Adrenal gland (tissue), 9 donors: ENCODE measurements at regions not wholly inside any gene's neighbourhood (a gene's known extent, or its start where the extent isn't known, plus 50 kb on each side); places are given as distances from the start of the nearest gene placed in this dataset.

Experiments used
- DNase-seq, 7 donors: peaks; one replicate each; pipeline ENCODE4 v3.0.0-alpha.2; 2019 to 2020
- H3K27ac ChIP-seq, 5 donors: fragments of 200-600 bp; sonication (generic) in 4 of 5; 1 replicate in 3 of 5; 2 replicates in 2 of 5; pipeline versions ENCODE4 v1.5.1 to v1.8.0; 2016 to 2020; ENCODE audit warnings: mild to moderate bottlenecking in 1 of 5
- H3K27me3 ChIP-seq: fragments of 200-600 bp; 2 replicates; pipeline ENCODE4 v1.8.0; 2021
- H3K36me3 ChIP-seq, 2 donors: fragments of 200-600 bp; replicated peaks in 1 of 2; 1 replicate in 1 of 2; 2 replicates in 1 of 2; pipeline versions ENCODE4 v1.5.1 to v1.8.0; 2018 to 2022
- H3K4me1 ChIP-seq, 2 donors: fragments of 200-600 bp; replicated peaks in 1 of 2; 1 replicate in 1 of 2; 2 replicates in 1 of 2; pipeline versions ENCODE4 v1.5.1 to v1.8.0; 2018 to 2021
- H3K4me3 ChIP-seq, 4 donors: fragments of 200-600 bp; sonication (generic) in 3 of 4; one replicate each; pipeline ENCODE4 v1.5.1; 2016 to 2018
- H3K9me3 ChIP-seq, 3 donors: fragments of 200-600 bp; sonication (generic) in 1 of 3; replicated peaks in 1 of 3; 1 replicate in 2 of 3; 2 replicates in 1 of 3; pipeline versions ENCODE4 v1.5.1 to v1.8.0; 2016 to 2021
- POLR2A ChIP-seq, 2 donors: fragments of 450-650 bp; IDR thresholded peaks; one replicate each; pipeline ENCODE4 v1.6.1; 2017; ENCODE audit warnings: antibody characterized with exemption in 2 of 2, mild to moderate bottlenecking in 2 of 2, moderate library complexity in 1 of 2
- WGBS, 4 donors: extraction: QIAGEN DNeasy Blood & Tissue Kit in 2 of 4; methylation state at CpG; one replicate each; pipeline versions ENCODE4 v1.1.5 to v1.1.7; 2013 to 2017; 5-methylcytosine and 5-hydroxymethylcytosine counted together
- intact Hi-C, 2 donors: fragments of 100-400 bp; cut with DNase I; formaldehyde crosslinking; loops; one replicate each; pipeline versions ENCODE4 v1.14.1 to v1.15.0; 2022 to 2023
- TF ChIP-seq, protein P1 (sequence below), 6 experiments: fragments of 450-650 bp in 4 of 6; fragments of 200-600 bp in 2 of 6; sonication (generic) in 1 of 6; IDR thresholded peaks; 1 replicate in 5 of 6; 2 replicates in 1 of 6; pipeline versions ENCODE4 v1.5.1 to v1.8.0; 2016 to 2021; ENCODE audit warnings: antibody characterized with exemption in 6 of 6, mild to moderate bottlenecking in 2 of 6, moderate library complexity in 1 of 6
- donor health status: healthy with polysubstance abuse.
- donor health status: Bipolar disorder and iron deficiency.
- donor health status: DM: yes; HTN: yes; CAD: no.
- donor health status: DM: no; HTN: no; CAD: no.
- donor health status: DM: no; HTN: no; CAD: no.

DNA sequence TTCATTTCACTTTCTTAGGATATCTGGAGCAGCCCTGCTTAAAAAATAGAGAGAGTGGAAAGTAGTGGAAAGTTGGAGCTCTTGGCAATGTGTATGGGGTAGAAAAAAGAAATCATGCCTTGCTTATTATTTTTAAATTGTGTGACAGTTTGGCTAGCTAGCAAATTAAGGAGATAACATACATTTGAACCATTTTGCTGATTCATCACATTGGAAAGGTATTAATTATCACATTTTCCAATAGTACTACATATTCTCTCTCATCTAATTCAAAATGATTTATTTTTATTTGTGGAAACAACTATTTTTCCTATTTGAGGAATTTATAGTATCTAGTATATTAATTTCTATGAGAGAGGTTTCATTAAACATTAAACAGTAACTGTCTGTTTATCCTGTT lies 280.4 kb downstream of the KLHL4 start:
- no peaks in the 10 kb centered on the region for H3K9me3 ChIP-seq
- TF ChIP-seq, protein P1, sequence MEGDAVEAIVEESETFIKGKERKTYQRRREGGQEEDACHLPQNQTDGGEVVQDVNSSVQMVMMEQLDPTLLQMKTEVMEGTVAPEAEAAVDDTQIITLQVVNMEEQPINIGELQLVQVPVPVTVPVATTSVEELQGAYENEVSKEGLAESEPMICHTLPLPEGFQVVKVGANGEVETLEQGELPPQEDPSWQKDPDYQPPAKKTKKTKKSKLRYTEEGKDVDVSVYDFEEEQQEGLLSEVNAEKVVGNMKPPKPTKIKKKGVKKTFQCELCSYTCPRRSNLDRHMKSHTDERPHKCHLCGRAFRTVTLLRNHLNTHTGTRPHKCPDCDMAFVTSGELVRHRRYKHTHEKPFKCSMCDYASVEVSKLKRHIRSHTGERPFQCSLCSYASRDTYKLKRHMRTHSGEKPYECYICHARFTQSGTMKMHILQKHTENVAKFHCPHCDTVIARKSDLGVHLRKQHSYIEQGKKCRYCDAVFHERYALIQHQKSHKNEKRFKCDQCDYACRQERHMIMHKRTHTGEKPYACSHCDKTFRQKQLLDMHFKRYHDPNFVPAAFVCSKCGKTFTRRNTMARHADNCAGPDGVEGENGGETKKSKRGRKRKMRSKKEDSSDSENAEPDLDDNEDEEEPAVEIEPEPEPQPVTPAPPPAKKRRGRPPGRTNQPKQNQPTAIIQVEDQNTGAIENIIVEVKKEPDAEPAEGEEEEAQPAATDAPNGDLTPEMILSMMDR (IDR thresholded peaks at IDR 0.05), result no peak
- TF ChIP-seq POLR2A (IDR thresholded peaks at IDR 0.05), result no peak
- no peak for DNase-seq
- intact Hi-C loops, result no loop called here
- H3K27ac ChIP-seq, result no peak overlapping the region
- H3K4me1 ChIP-seq, result no peaks in the 10 kb centered on the region
- H3K4me3 ChIP-seq, result no peak overlapping the region
- no peaks in the 10 kb centered on the region for H3K27me3 ChIP-seq
- no peaks in the 10 kb centered on the region for H3K36me3 ChIP-seq

DNA sequence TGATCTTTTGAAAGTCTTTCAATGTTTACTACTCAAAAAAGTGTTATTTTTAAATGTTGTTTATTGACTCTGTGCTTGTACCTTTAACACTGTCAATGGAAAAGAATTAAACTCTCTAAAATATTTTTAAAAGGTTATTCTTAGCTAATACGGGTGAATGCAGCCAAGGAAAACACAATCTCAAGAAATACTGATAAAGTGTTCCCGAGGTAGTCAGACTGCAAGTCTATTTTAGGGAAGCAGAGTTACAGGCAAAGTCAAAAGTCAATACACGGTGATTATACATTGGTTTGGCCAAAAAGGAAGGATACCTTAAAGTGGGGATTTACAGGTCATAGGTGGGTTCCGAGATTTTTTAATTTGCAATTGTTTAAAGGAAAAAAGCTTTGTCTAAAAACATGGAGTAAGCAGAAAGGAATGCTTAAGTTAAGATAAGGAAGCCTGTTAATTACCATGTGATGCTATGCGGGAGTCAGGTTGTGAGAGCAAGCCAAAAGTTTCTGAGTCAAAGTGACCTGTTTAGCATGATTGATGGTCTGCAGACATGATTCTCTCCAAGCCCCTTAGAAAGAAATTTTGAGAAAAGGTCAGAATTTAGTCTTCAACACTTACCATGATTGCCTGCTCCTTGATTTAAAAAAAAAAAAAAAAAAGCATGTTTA lies 288.4 kb downstream of the KLHL4 start:
- no peaks in the 10 kb centered on the region for H3K27me3 ChIP-seq
- no peaks in the 10 kb centered on the region for H3K36me3 ChIP-seq
- H3K4me1 ChIP-seq, result peaks cover 0 to 4% of the 10 kb centered on the region in 2 donors
- H3K27ac ChIP-seq, result peak overlapping the region in 3 of 5 donors; percentile 24 to 65 (median 60)
- peak in 5 of 7 donors; percentile 3 to 28 (median 24) for DNase-seq
- TF ChIP-seq, protein P1 (IDR thresholded peaks at IDR 0.05), result no peak
- TF ChIP-seq POLR2A (IDR thresholded peaks at IDR 0.05), result no peak
- intact Hi-C loops, result no loop called here
- H3K4me3 ChIP-seq, result peak overlapping the region in 1 of 4 donors; percentile 10
- WGBS, 4 donors, result 12 to 36% (median 19%) methylated on average over 5 of the region's 5 CpGs
- H3K9me3 ChIP-seq, result no peaks in the 10 kb centered on the region

DNA sequence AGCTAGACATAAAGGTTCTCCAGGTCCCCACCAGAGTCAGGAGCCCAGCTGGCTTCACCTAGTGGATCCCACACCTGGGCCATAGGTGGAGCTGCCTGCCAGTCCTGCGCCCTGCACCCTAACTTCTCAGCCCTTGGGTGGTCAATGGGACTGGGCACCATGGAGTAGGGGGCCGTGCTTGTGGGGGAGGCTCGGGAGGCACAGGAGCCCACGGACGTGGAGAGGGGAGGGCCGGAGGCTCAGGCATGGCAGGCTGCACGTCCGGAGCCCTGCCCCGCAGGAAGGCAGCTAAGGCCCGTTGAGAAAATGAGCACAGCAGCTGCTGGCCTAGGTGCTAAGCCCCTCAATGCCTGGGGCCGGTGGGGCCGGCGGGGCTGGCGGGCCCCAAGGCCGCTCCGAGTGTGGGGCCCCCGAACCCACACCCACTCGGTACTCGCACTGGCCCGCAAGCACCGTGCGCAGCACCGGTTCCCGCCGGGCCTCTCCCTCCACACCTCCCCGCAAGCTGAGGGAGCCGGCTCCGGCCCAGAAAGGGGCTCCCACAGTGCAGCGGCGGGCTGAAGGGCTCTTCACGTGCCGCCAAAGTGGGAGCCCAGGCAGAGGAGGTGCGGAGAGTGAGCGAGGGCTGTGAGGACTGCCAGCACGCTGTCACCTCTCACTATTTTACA lies 291.1 kb downstream of the KLHL4 start:
- TF ChIP-seq, protein P1 (IDR thresholded peaks at IDR 0.05), result no peak
- no peak for TF ChIP-seq POLR2A (IDR thresholded peaks at IDR 0.05)
- no peak for DNase-seq
- H3K27ac ChIP-seq, result no peak overlapping the region
- intact Hi-C loops, result no loop called here
- no peaks in the 10 kb centered on the region for H3K9me3 ChIP-seq
- H3K27me3 ChIP-seq, result no peaks in the 10 kb centered on the region
- WGBS, 4 donors, result 86 to 96% (median 91%) methylated on average over 5 to 35 of the region's 35 CpGs
- H3K4me1 ChIP-seq, result peaks cover 0 to 4% of the 10 kb centered on the region in 2 donors
- no peaks in the 10 kb centered on the region for H3K36me3 ChIP-seq
- H3K4me3 ChIP-seq, result no peak overlapping the region

DNA sequence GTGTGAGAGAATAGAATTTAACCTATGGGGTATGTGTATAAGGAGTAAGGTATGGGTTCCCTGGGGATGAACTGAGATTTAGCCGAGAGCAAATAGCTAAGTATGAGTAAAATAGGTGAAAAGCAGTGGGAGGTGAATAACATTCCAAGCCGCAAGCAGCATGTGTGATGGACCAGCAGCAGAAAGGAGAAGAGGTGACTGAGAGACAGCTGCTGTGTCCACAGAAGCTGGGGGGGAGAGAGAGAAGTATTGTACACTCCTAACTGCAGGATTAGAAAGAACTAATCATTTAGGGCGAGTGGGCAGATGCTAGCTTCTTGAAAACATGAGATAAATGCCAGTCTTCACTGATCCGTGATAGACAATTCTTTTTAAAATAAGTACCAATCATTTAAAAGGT lies 296.0 kb downstream of the KLHL4 start:
- Histone ChIP-seq H3K27ac (no peak overlapping the region), H3K4me1 (no peaks in the 10 kb centered on the region), H3K36me3 (no peaks in the 10 kb centered on the region), H3K4me3 (no peak overlapping the region), H3K9me3 (no peaks in the 10 kb centered on the region), H3K27me3 (no peaks in the 10 kb centered on the region)
- no peak for TF ChIP-seq POLR2A (IDR thresholded peaks at IDR 0.05)
- TF ChIP-seq, protein P1 (IDR thresholded peaks at IDR 0.05), result no peak
- intact Hi-C loops, result no loop called here
- 61 to 82% (median 77%) methylated on average over 3 to 4 of the region's 4 CpGs for WGBS, 4 donors
- no peak for DNase-seq
